ENCODE measurements at regions not wholly inside any gene's neighbourhood (a gene's known extent, or its start where the extent isn't known, plus 50 kb on each side); places are given as distances from the start of the nearest gene placed in this dataset.

DNA sequence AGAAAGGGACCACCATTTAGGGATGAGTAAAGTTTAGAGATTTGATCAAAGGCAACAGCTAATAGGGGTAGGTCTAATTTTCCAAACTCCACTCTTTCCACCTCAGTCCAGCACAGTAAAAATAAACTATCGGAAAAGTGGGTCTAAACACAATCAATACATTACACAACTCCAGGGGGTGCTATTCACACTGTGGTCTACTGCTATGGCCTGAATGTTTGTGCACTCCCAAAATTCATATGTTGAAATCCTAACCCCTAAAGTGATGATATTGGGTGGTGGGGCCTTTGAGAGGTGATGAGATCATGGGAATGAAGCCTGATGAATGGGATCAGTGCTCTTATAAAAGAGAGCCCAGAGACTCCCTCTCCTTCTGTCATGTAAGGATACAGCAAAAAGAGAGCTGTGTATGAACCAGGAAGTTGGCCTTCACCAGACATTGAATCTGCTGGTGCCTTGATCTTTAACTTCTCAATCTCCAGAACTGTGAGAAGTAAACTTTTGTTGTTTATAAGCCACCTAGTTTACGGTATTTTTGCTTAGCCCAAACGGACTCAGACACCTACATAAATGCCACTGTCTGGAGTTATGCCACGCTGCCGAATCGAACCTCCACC, 193.9 kb downstream of the OMA1 start:
- TF ChIP-seq SIN3A (IDR thresholded peaks at IDR 0.05; ENCODE audit: borderline replicate concordance, insufficient read depth, low read length) (no peak), POLR2AphosphoS5 (IDR thresholded peaks at IDR 0.05; ENCODE audit: low read depth, low read length) (no peak), FOXP2 (optimal IDR thresholded peaks at IDR 0.05; ENCODE audit: borderline replicate concordance, extremely low read depth, extremely low read length, insufficient read depth) (no peak), TAF1 (IDR thresholded peaks at IDR 0.05; ENCODE audit: borderline replicate concordance, insufficient read depth, low read length) (no peak)
- TF ChIP-seq, protein P1, sequence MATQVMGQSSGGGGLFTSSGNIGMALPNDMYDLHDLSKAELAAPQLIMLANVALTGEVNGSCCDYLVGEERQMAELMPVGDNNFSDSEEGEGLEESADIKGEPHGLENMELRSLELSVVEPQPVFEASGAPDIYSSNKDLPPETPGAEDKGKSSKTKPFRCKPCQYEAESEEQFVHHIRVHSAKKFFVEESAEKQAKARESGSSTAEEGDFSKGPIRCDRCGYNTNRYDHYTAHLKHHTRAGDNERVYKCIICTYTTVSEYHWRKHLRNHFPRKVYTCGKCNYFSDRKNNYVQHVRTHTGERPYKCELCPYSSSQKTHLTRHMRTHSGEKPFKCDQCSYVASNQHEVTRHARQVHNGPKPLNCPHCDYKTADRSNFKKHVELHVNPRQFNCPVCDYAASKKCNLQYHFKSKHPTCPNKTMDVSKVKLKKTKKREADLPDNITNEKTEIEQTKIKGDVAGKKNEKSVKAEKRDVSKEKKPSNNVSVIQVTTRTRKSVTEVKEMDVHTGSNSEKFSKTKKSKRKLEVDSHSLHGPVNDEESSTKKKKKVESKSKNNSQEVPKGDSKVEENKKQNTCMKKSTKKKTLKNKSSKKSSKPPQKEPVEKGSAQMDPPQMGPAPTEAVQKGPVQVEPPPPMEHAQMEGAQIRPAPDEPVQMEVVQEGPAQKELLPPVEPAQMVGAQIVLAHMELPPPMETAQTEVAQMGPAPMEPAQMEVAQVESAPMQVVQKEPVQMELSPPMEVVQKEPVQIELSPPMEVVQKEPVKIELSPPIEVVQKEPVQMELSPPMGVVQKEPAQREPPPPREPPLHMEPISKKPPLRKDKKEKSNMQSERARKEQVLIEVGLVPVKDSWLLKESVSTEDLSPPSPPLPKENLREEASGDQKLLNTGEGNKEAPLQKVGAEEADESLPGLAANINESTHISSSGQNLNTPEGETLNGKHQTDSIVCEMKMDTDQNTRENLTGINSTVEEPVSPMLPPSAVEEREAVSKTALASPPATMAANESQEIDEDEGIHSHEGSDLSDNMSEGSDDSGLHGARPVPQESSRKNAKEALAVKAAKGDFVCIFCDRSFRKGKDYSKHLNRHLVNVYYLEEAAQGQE (IDR thresholded peaks at IDR 0.05; ENCODE audit: insufficient read depth in 1 of 2, low read depth in 2 of 2, low read length in 2 of 2) = no peak

DNA sequence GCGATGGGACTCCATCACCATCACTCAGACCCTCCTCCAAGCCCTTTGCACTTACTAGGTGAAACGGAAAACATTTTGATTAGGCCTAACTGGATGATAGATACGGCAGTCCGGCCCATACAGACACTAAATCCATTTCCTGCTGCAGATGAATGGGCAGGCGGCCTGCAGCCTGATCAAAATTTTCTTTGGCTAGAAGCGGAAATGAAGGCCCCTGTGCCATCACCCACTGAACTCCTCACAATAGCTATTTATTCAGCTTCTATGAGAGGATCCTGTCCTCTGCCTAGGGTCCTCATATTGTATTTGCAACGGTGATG, 200.5 kb downstream of the OMA1 start:
- TF ChIP-seq, protein P1 (IDR thresholded peaks at IDR 0.05; ENCODE audit: insufficient read depth in 1 of 2, low read depth in 2 of 2, low read length in 2 of 2) = no peak
- TF ChIP-seq TAF1 (IDR thresholded peaks at IDR 0.05; ENCODE audit: borderline replicate concordance, insufficient read depth, low read length) (no peak), POLR2AphosphoS5 (IDR thresholded peaks at IDR 0.05; ENCODE audit: low read depth, low read length) (no peak), FOXP2 (optimal IDR thresholded peaks at IDR 0.05; ENCODE audit: borderline replicate concordance, extremely low read depth, extremely low read length, insufficient read depth) (no peak), SIN3A (IDR thresholded peaks at IDR 0.05; ENCODE audit: borderline replicate concordance, insufficient read depth, low read length) (no peak)

DNA sequence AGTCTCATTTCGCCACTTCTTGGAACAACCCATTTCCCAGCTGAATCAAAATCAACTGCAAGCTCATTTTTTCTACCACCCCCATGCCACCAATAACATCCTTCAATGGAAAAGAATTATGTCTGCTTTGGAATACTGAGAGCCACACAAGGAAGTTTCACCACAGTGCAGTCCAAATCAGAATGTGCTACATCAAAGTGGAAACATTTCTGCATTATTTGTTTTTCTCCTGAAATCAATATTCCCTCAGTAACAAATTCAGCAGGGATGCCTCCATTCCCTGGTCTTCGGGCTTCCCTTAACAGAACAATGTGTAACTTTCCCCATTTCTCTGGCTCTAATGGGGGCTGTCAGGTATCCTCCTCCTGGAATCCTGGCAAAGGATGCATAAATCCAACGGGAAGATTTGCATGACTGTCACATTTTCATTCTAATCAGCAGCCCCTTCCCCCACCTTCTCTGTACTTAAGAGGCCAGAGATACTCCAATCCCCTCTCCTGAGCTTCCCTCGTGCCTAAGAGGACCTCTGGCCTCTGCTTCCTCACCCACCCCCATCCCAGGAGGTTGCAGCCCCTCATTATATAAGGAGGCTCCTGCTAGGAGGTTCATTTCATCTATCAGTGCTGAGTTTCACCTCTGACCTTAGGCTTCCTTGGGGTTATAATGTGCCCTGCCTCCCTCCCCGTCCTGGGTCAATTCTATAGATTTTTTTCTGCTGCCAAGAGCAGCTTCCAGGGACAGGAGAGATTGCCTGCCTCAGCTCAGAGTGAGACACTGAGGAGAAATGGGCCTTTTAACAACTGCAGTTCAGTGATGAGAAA, 201.1 kb downstream of the OMA1 start:
- TF ChIP-seq POLR2AphosphoS5 (IDR thresholded peaks at IDR 0.05; ENCODE audit: low read depth, low read length) = no peak

DNA sequence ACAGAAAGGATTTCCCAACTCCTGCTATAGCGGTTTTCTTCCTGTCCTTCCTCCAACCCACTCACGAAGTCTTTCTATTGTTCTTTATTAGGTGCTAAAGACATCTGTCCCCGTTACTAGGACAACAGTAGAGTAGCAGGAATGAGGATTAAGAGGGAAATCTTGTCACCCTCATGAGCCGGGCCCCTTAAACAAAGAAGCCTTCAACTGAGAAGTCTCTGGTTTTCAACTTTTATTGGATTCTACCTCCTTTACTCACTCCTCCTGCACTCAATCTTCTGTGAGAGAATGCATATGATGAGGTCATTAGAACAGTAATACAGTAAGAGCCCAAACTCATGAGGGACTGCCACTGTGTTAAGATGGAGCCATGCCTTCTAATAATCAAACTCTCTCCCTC, 206.3 kb downstream of the OMA1 start:
- no peak for TF ChIP-seq TAF1 (IDR thresholded peaks at IDR 0.05; ENCODE audit: borderline replicate concordance, insufficient read depth, low read length)
- TF ChIP-seq POLR2AphosphoS5 (IDR thresholded peaks at IDR 0.05; ENCODE audit: low read depth, low read length) = no peak
- no peak for TF ChIP-seq FOXP2 (optimal IDR thresholded peaks at IDR 0.05; ENCODE audit: borderline replicate concordance, extremely low read depth, extremely low read length, insufficient read depth)
- TF ChIP-seq SIN3A (IDR thresholded peaks at IDR 0.05; ENCODE audit: borderline replicate concordance, insufficient read depth, low read length) = no peak
- TF ChIP-seq, protein P1 (IDR thresholded peaks at IDR 0.05; ENCODE audit: insufficient read depth in 1 of 2, low read depth in 2 of 2, low read length in 2 of 2) = no peak

DNA sequence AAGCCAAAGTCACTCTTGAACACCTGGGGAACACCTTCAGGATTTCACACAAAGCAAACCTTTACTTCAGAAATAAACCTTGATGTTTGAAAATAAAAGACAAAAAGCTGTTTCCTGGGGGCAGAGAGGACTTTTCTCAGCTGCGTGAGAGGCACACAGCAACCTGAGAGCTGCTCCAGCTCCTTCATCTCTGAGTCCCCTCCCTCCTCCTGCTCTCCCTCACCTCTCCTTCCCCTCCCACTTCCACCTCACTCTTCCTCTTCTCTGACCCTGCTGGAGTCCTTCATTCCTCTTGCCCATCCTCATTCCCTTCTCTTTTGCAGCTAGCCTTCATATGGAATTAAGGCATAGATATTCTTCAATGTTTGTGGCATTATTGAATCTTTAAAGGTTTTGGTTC, 208.4 kb downstream of the OMA1 start:
- no peak for TF ChIP-seq SIN3A (IDR thresholded peaks at IDR 0.05; ENCODE audit: borderline replicate concordance, insufficient read depth, low read length)
- TF ChIP-seq, protein P1 (IDR thresholded peaks at IDR 0.05; ENCODE audit: insufficient read depth in 1 of 2, low read depth in 2 of 2, low read length in 2 of 2) = no peak
- no peak for TF ChIP-seq FOXP2 (optimal IDR thresholded peaks at IDR 0.05; ENCODE audit: borderline replicate concordance, extremely low read depth, extremely low read length, insufficient read depth)
- no peak for TF ChIP-seq TAF1 (IDR thresholded peaks at IDR 0.05; ENCODE audit: borderline replicate concordance, insufficient read depth, low read length)
- no peak for TF ChIP-seq POLR2AphosphoS5 (IDR thresholded peaks at IDR 0.05; ENCODE audit: low read depth, low read length)
